ENCODE measurements at regions not wholly inside any gene's neighbourhood (a gene's known extent, or its start where the extent isn't known, plus 50 kb on each side); places are given as distances from the start of the nearest gene placed in this dataset.

DNA sequence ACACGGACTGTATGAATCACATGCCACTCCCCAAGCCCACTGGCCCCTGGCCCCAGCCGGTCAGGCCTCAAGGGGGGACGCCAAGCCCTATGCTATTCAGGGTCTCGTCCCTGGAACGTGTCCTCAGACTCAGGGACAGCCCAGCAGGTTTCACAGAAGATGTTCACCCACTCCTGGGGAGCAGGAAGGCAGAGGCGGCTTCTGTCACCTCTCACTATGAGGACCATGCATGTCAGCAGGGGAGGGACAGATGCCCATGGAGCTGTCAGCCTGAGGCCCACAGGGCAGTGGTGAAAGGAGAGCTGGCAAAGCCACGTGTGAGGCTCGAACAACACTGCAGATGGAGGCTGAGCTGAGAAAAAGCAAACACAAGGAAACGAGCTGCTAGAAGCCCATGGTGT lies 192.0 kb downstream of the SHANK2 start:
- Histone ChIP-seq H3K27ac (no peak overlapping the region), H3K4me3 (no peak overlapping the region), H3K27me3 (ENCODE audit: insufficient read depth in 3 of 3, low read length in 2 of 3) (peaks cover 0 to 20% (median 3%) of the 10 kb centered on the region in 3 donors), H3K9me3 (no peaks in the 10 kb centered on the region), H3K4me1 (no peaks in the 10 kb centered on the region), H3K36me3 (ENCODE audit: insufficient read depth in 1 of 2, low read depth in 1 of 2) (no peaks in the 10 kb centered on the region)
- intact Hi-C loops (cut with DNase I): no loop called here
- ATAC-seq (no peak), DNase-seq (no peak)
- TF ChIP-seq, protein P1, sequence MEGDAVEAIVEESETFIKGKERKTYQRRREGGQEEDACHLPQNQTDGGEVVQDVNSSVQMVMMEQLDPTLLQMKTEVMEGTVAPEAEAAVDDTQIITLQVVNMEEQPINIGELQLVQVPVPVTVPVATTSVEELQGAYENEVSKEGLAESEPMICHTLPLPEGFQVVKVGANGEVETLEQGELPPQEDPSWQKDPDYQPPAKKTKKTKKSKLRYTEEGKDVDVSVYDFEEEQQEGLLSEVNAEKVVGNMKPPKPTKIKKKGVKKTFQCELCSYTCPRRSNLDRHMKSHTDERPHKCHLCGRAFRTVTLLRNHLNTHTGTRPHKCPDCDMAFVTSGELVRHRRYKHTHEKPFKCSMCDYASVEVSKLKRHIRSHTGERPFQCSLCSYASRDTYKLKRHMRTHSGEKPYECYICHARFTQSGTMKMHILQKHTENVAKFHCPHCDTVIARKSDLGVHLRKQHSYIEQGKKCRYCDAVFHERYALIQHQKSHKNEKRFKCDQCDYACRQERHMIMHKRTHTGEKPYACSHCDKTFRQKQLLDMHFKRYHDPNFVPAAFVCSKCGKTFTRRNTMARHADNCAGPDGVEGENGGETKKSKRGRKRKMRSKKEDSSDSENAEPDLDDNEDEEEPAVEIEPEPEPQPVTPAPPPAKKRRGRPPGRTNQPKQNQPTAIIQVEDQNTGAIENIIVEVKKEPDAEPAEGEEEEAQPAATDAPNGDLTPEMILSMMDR (IDR thresholded peaks at IDR 0.05): no peak
- 54 to 67% (median 56%) methylated on average over 9 of the region's 9 CpGs for WGBS, 3 donors

DNA sequence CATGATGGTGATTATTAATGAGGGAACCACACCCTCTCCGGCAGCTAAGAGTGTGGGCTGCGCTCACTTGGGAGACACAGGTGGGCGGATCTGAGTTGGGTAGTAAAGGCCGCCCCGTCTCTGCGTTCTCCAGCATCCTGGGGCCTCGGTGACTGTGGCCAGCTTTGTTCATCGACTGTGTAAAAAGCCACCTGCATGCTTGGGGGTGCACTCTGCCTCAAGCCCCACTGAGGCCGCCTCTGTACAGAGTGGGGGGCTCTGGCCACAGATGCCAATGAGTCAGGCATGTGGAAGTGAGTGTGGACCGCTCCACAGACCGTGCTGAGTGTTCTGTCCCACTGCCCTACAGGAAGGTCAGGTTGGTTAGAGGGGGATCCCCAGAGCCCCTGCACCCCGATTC lies 192.7 kb downstream of the SHANK2 start:
- Histone ChIP-seq H3K9me3 (no peaks in the 10 kb centered on the region), H3K4me1 (no peaks in the 10 kb centered on the region), H3K36me3 (ENCODE audit: insufficient read depth in 1 of 2, low read depth in 1 of 2) (no peaks in the 10 kb centered on the region), H3K27ac (no peak overlapping the region), H3K4me3 (no peak overlapping the region), H3K27me3 (ENCODE audit: insufficient read depth in 3 of 3, low read length in 2 of 3) (peaks cover 0 to 17% (median 3%) of the 10 kb centered on the region in 3 donors)
- 83 to 86% (median 85%) methylated on average over 12 of the region's 12 CpGs for WGBS, 3 donors
- DNase-seq (no peak), ATAC-seq (no peak)
- TF ChIP-seq, protein P1 (IDR thresholded peaks at IDR 0.05): no peak
- intact Hi-C loops (cut with DNase I): no loop called here

DNA sequence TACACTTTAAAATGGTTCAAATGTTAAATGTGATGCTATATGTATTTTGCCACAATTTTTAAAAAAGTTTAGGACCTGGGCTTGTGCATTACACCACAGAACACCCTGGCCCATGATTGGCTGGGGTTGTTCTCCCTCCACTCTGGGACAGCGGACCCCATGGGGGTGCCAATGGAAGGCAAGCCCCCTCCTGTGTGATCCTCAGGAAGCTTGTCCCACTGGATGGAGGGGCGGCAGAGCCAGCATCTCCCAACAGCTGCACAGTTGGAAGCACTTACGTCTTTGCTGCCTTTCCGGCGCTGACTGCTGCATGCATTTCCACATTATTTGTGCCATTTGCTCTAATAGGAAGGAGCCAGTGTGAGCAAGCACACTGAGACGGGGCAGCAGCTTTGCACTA lies 196.5 kb downstream of the SHANK2 start:
- TF ChIP-seq, protein P1 (IDR thresholded peaks at IDR 0.05): no peak
- intact Hi-C loops (cut with DNase I): no loop called here
- DNase-seq (no peak), ATAC-seq (no peak)
- Histone ChIP-seq H3K9me3 (no peaks in the 10 kb centered on the region), H3K27ac (no peak overlapping the region), H3K4me1 (no peaks in the 10 kb centered on the region), H3K4me3 (no peak overlapping the region), H3K36me3 (ENCODE audit: insufficient read depth in 1 of 2, low read depth in 1 of 2) (no peaks in the 10 kb centered on the region), H3K27me3 (ENCODE audit: insufficient read depth in 3 of 3, low read length in 2 of 3) (peaks cover 0 to 6% (median 3%) of the 10 kb centered on the region in 3 donors)
- 27 to 42% (median 35%) methylated on average over 6 of the region's 6 CpGs for WGBS, 3 donors
